ENCODE measurements at regions not wholly inside any gene's neighbourhood (a gene's known extent, or its start where the extent isn't known, plus 50 kb on each side); places are given as distances from the start of the nearest gene placed in this dataset.
"Not testable (repeated sequence)": the region's sequence is repeated elsewhere in the genome, so short reads cannot be mapped to it uniquely, and the experiment has no call there.

DNA sequence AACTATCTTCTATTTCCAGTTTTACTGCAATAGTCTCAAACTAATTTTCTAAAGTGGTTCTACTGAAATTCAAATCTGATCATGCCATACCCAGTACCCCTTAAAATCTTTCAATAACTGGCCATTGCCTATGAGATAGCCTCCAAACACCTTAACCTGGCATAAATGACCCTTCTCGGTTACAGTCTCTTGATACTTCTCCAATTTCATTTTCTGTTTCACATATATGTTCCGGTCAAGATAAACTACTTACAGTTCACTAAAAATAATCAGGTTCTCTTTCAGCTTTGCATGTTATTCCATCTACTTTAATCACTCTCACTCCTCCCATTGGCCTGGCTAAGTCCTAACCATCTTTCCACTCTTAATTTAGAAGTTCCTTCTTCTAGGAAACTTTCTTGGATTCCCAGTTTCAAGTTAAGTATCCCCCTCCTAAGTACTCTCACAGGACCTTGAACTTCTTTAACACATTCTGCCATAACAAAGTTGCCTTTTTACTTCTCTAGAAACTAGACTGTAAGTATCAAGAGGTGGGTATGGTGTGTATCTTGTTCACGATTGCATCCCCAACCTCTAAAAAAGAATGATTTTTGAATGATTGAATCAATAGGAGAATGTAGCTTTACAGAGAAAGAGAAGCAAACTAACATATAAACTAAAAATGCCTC lies 110.2 kb upstream of the RBBP8 start:
- DNase-seq (ENCODE audit: low spot score): no peak

- DNase-seq (ENCODE audit: low spot score): no peak
Measured at GRCh38 chr18:22826726-22827125, 106.4 kb upstream of the RBBP8 start.

DNA sequence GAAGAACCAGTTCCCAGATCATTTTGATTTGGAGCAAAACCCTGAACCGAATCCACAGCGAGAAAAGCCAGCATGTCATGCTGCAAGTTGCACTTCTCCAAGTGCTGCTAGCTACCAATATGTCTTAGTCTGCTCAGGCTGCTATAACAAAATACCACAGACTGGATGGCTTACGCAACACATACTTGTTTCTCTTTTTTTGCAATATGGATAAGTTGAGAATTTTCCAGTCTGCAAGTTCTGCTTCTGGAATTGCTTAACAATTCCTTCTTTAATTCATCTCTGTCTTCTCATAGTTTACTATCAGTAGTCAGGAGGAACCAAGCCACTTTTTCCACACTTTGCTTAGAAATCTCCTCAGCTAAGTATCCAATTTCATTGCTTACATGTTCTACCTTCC lies 105.9 kb upstream of the RBBP8 start:
- DNase-seq (ENCODE audit: low spot score): no peak

GRCh38 chr18:22827741-22828140 lies 105.4 kb upstream of the RBBP8 start:
- DNase-seq (ENCODE audit: low spot score): no peak

DNA sequence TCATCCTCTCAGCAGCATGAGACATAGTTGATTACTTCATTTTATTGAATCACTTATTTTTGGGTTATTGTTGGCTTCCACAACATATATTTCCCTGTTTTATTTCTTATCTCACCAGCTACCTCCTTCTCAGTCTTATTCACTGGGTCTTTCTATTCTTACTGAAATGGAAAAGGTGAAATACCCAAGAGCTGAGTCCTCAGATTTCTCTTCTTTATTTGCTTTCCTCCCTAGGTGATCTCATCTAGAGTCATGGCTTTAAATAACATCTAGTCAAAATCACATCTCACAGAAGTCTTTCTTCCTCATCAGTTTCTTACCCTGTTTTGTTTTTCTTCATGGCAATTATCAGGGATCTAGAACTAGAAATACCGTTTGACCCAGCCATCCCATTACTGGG lies 105.0 kb upstream of the RBBP8 start:
- DNase-seq (ENCODE audit: low spot score): no peak

DNA sequence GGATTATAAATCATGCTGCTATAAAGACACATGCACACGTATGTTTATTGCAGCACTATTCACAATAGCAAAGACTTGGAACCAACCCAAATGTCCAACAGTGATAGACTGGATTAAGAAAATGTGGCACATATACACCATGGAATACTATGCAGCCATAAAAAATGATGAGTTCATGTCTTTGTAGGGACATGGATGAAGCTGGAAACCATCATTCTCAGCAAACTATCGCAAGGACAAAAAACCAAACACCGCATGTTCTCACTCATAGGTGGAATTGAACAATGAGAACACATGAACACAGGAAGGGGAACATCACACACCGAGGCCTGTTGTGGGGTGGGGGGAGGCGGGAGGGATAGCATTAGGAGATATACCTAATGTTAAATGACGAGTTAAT lies 104.5 kb upstream of the RBBP8 start:
- DNase-seq (ENCODE audit: low spot score): not testable (repeated sequence)

GRCh38 chr18:22829781-22830180 lies 103.3 kb upstream of the RBBP8 start:
- DNase-seq (ENCODE audit: low spot score): no peak

DNA sequence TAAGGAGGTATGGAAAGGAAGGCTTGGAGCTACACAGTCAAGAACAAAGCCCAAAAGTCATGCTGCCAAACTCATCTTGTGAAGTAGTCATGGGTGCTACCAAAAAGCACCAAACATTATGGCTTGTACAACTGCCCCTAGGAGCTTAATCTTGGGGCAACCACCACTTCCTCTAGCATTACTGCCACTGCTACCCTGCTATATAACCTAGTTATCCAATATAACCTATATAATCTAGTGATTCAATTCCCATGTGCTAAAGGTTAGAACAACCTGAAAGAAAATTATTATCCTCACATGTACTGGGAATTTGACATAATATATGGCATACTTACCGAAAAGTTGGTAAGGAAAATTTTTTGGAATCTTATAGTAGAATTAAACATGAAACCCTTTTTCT lies 102.6 kb upstream of the RBBP8 start:
- DNase-seq (ENCODE audit: low spot score): no peak

DNA sequence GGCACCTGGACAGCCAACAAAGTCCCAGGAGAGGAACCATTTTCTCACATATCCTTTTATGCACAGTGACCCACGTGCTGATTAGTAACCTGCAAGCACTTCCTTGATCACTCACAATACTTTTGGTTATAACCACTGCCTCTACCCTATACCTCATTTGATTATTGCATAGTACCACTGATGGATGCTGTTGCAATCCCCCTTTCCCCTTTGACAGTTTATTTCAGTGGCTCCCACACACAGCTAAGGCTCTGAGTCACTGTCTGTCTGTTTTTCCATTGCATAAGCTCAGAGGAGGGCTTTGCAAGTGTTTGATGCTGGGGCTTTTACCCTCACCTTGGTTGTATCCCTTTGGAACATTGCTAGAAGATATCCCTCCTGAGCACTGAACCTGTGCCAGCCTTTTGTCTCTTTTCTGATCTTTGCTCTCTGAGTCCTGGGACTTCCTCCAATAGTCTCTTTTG lies 101.7 kb upstream of the RBBP8 start:
- DNase-seq (ENCODE audit: low spot score): no peak

DNA sequence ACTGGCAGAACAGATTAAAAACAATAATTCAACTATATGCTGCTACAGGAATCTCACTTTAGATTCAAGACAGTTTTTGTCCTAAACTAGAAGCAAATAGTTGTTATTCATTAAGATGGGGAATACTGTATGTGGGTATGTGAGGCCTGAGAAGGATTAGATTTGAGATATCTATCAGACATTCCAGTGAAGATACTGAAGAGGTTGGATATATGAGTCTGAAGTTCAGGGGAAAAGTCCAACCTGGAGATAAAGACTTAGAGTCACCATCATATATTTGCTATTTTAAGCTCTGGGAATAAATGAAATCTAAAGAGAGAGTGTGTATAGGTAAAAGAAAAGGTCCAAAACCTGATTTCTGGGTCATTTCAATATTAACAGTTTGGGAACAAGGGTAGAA lies 96.2 kb upstream of the RBBP8 start:
- no peak for DNase-seq (ENCODE audit: low spot score)

DNA sequence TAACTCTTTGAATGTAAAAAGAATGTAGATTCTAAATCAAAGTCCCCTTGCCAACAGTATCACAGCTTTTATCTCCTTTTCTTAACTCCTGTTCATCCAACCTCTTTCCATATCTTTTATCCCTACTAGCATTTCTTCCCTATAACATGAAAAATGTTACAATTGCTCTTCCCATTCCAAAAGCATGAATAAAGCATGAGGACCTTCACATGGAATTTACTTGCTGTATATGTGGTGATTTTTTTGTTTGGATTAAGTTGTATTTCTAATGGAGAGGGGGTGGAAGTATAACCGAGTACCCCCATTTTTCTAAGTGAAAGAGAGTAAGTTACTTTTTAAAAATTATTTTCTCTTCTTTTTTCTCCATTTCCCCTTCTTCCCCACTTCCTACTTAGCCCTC lies 94.9 kb upstream of the RBBP8 start:
- DNase-seq (ENCODE audit: low spot score): no peak

- no peak for DNase-seq (ENCODE audit: low spot score)
Measured at GRCh38 chr18:22838639-22839277, 94.4 kb upstream of the RBBP8 start.

DNA sequence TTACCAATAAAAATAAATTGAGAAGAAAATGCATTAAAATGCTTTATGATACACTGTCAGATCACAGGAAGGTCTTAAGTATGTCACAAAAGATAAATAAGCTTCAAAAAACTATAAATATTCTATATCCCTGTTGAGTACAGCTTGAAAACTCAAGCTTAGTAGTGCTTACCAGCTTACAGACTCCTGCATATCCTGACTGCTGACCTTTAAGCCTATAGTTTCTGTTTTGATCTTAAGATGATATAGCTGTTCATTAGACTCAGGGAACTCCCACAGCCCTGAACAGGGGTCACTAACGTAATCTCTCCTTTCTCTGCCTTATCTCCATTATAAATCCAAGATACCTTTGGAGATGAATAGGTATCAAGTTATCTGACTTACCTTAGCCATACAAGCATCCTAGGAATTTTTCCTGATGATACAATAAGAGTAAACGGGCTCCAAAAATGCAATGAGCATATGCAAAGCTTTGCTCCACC lies 93.7 kb upstream of the RBBP8 start:
- no peak for DNase-seq (ENCODE audit: low spot score)

DNA sequence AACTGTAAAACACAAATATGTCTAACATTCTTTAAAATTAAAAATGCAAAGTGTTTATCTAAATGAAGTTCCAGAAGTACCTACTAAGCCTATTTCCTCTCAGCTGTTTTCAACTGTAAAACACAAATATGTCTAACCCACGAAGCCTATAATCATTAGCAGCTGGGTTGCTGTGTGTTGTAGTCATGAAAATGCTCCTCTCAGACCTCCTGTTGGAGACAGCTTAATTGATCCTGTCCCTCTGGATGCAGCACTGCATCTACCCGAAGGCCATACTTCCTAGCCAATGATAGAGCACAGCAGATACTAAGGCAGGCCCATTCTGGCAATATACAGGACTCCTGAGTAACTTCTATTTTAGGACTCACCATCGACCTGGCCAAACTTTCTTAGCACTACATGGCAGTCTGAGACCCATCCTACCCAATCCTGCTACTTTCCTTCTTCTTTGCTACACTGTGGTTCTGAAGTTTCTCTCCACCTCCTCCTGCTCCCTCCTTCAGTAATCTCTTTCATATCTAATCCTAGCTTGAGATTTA lies 92.5 kb upstream of the RBBP8 start:
- DNase-seq (ENCODE audit: low spot score): peak; percentile 32

GRCh38 chr18:22841840-22842239 lies 91.3 kb upstream of the RBBP8 start:
- peak; percentile 47 for DNase-seq (ENCODE audit: low spot score)

GRCh38 chr18:22844190-22844589 lies 88.9 kb upstream of the RBBP8 start:
- DNase-seq (ENCODE audit: low spot score): no peak

- no peak for DNase-seq (ENCODE audit: low spot score)
Measured at GRCh38 chr18:22844628-22845027, 88.5 kb upstream of the RBBP8 start.

- DNase-seq (ENCODE audit: low spot score): peak; percentile 53
Measured at GRCh38 chr18:22846088-22846683, 86.9 kb upstream of the RBBP8 start.

- no peak for DNase-seq (ENCODE audit: low spot score)
Measured at GRCh38 chr18:22846697-22847096, 86.4 kb upstream of the RBBP8 start.

DNA sequence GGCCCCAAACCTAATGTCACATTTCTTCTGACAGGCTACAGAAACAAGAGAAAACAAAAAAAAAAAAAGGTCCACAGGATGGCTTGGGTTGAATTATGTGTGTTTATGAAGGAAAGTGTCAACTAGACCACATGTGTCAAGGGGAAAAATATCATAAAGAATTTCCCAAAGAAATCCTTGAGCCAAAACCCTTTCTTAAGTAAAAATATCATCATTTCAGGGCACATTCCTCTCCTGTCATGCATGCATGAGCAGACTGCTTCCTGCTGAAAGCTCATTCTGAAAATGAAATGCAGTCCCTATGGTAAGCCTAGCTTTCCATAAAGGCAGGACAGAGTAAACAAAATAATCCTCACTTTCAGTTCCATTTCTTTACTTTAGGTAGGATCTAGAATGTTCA lies 85.7 kb upstream of the RBBP8 start:
- no peak for DNase-seq (ENCODE audit: low spot score)

DNA sequence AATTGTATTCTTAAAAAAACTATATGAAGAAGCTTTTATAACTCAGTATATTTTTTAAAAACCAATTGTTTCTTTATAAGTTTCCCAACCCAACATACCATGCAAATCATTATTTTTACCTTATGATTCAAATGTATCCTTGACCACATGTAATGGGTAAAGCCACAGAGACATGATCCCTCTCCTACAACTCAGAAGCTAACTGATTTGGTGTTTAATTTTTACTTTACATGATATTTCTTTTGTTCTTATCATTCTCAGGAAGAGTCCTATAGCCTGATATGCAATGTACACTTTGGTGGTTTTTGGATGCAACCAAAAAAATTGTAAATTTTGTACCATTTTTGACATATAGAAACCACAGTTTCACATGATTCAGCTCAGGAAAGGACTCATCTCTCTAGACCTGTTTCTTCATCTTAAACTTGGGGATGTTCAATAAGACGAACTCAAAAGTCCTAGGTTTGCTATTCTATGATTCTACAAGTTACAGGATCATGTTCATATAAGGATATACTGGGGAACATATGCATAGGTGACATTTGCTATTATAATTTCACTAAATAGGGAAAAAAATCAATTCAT lies 85.2 kb upstream of the RBBP8 start:
- DNase-seq (ENCODE audit: low spot score): no peak

DNA sequence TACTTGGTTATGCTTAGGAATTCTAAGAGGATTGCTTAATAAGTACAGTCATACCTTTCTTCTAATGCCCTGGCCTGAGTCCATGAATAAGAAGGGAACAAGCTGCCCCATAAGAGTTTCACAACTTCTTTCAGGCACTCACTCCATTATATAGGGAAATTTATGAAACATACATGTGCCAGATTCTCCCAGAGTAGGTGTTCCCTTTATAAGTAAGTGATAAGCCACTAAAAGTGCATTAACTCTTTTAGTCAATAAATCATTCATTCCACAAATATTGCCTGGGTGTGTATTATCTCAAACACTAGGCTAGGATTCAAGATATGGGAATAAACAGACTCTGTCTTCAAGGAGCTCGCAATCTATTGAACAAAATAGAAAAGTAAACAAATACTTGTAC lies 84.5 kb upstream of the RBBP8 start:
- no peak for DNase-seq (ENCODE audit: low spot score)

DNA sequence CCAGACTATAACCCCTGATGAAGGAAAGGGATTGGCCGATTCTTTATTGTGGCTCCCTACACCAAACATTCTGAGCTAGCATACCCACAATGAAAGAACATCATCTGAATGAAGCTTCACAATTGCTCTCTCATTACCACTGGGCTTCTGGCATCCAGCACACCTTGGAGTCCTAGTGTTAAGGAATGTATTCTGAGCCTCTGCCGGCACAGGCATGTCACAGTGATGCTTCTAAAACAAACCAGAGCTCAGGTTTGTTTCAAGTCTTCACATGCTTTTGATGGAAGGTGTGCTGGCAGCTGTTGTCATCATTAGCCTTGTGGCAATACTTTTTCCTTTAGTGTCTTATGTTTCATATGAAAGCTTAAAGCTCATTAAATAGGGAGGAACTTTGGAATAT lies 76.3 kb upstream of the RBBP8 start:
- DNase-seq (ENCODE audit: low spot score): no peak

All from D341Med (cell line).